ENCODE measurements at regions not wholly inside any gene's neighbourhood (a gene's known extent, or its start where the extent isn't known, plus 50 kb on each side); places are given as distances from the start of the nearest gene placed in this dataset.

DNA sequence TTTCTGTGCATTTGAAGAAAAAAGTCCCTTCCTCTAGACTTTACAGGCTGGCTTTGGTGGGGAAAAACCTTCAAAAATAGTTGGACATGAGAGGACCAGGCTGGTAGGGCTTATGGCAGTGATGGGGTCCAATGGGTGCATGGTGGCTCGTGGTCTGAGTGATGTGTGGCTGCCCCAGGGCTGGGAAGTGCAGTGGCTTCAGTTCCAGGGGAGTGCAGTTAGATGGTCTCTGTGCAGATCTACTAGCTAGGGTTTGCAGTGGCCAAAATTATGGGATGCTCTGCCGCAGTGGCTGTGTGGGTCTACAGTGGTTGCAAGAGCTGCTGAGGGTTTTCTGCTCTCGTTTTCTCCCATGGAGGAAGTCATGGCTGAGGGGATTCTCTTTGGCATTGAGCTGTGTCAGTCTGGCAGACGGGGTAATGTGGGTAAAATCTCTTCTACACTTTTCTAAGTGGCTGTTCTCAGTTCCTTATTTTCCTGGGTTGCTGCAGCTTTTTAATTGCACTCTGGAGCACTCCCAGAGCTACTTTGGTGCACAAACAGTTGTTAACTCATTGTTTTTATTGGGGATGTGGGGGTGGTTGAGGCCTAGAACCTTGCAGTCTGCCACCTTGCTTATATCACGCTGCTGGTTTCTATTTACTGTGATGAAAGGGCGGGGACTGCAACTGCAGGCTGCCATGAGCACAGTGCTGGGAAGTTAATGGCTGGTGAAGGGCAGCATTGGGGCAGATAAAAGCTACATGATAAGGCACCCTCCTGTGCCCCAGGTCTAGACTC is 1324.6 kb downstream of the NSUN3 start:
- no peak for TF ChIP-seq CTCF (IDR thresholded peaks at IDR 0.05; ENCODE audit: insufficient read depth, low read depth, low read length)
- TF ChIP-seq EZH2 (IDR thresholded peaks at IDR 0.05; ENCODE audit: insufficient read depth, low read length), result no peak

All from astrocyte (in vitro differentiated cells and primary cell).